NCI-H2029 (cell line): ENCODE measurements at regions not wholly inside any gene's neighbourhood (a gene's known extent, or its start where the extent isn't known, plus 50 kb on each side); places are given as distances from the start of the nearest gene placed in this dataset.

Source experiments
- DNase-seq: peaks from one replicate; lab custom pipeline; 2025; lab: John Stamatoyannopoulos, UW

DNA sequence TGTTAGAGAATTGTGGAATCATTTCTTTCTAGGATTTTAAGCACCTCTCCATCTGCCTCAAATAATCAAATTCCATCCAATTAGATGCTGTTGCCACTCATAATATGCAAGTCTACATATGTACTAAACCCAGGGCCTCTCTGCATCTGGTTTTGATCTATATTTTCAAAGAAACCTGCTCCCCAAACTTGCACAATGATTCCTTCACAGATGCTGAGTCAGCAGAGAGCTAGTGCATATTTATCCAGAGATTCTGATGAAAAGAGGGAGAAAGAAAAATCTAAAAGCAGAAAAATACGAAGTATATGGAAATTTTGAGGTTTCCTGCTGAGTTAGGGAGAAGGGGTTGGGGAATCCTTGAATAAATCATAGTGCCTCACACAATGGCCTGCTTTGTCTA, 235.1 kb upstream of the RBFOX1 start:
- no peak for DNase-seq

DNA sequence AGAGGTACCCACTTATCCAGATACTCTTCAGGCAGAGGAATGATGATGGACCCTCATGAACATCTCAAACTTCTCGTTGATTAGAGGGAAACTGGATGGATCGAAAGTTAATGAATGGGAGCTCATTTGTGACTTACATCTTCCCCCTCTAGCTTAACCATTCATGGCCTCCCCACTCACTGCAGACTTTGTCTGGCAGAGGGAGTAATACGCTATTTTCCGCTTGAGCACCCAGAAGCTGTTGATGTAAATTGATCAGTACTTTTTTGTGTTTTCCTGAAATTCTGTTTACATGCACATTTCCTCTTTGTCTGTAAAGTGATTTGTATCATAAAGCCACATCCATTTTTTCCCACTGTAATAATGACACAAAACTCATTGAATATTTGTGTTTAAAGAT, 239.1 kb upstream of the RBFOX1 start:
- no peak for DNase-seq

DNA sequence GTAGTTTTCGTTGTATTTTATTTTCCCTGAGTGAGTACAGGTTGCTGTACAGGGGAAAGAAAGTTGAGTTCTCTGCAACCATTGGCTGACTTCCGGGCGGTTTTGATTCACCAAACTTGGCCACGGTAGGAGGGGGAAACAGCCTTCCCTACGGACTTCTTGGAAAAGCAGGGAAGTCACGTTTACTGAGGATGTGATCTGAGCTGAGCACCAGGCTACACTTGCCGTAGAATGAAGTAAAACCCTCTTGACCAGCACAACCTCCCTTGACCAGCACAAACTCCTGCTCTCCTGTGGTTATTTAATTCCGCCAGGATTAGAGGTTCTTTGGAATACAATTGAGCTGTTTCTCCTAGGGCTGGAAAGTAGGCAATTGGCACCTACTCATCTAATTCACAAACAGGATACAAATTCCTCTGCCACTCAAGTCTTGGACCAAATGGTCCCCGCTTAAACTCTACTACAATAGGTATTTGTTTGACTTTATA, 242.0 kb upstream of the RBFOX1 start:
- DNase-seq, result no peak

DNA sequence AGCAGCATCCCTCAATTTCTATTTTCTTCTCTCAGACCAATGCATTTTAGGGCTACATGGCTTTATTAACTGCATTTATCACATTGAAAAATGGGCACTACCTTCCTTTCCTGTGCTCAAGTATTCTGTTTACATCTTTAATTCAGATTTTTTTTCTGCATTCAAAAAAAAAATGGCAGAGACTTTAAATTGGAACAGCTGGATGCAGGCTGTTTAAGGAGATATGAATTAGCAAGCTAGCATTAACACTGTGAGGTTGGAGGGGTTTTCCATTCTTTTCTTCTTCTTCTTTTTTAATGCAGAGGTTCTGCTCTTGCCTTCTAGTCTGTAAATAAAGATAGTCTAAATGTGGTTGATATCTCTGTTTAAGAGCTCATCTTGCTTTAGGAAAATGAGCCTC, 242.9 kb upstream of the RBFOX1 start:
- no peak for DNase-seq

DNA sequence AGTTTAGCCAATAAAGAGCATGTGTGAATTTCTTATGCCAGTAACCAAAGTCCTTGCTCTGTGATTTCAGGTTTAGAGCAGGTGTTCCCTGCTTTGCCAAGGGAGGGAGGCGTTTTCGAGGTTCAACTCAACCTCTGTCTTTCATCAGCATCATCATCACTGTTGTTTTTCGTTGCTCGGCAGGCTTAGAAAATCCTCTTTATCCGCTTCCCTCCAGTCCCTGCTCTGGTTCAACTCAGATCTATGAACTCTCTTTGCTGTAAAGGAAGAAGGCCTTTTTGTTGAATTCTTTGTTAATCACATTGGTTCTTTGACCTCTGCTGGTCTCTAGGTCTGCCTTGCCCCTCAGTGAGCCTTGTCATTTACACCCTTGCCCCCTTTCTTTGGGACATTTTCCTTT, 243.9 kb upstream of the RBFOX1 start:
- DNase-seq, result no peak

DNA sequence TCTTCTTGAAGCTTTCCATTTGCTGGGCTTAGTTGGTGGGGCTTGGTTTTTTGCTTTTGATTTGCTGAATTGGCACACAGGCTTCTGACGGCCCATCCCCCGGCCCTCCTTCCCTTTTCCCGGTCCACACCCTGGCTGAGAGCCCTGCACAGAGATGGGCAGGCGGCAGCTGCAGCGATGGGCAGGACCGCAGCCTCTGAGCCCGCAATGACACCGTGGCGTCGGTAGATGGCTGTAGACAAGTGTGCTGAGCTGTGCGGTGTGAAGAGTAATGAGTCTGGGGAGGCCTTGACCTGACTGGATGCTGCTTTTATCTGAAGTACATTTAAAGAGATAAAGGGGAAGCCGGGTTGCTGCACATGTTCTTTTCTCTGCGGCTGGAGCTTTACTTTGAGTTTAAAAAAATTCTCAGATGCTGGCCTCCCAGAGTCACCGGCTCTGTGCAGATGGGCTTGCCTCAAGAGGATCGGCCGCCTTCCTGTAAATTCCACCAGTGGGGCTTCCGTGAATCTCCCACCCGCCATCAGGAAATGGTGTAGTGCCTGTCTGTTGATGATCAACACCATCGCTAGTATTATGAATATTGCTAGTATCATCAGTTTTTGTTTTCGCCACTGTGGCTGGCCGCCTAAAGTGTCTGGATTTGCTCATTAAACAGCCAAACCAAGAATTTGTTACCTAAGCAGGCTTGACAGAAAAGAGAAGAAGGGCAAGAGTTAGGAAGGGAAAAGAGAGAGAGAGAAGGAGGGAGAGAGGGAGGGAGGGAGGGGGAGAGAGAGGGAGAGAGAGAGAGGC, 245.6 kb upstream of the RBFOX1 start:
- DNase-seq, result peak; percentile 26

DNA sequence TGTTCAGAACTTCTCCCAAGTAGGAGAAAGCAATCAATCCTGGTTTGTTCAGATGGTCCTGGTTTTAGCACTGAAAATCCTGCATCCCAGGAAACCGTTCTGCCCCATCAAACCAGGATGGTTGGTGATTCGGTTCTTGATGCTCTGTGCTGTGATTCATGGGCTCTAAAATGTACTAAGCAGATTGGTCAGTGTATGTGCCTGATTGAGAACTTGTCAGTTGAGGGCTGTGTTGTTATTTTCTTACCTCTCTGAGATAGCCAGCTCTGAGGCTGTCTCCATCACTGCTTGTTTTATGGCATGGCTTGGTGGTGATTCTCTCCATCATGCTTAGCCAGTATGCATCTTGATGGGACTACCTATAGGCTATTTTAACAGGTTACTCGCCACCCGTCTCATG, 246.9 kb upstream of the RBFOX1 start:
- DNase-seq, result no peak

DNA sequence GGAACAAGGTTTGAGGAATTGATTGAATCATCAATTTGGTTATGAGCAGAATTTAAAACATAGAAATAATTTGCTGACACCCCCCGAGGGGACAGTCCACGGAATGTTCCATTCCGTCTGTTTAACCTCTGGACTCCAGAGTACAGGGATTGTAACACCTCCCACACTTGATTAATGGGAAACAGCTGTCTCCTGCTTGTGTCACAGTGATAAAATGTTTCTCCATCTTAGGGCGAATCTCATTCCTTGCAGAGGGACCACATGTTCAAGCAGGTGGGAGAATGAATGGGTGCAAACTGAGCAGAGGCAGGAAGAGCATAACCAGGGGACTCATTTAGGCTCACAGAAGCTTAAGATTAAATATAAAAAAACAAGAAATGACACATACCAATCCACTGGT, 249.5 kb upstream of the RBFOX1 start:
- DNase-seq, result no peak

DNA sequence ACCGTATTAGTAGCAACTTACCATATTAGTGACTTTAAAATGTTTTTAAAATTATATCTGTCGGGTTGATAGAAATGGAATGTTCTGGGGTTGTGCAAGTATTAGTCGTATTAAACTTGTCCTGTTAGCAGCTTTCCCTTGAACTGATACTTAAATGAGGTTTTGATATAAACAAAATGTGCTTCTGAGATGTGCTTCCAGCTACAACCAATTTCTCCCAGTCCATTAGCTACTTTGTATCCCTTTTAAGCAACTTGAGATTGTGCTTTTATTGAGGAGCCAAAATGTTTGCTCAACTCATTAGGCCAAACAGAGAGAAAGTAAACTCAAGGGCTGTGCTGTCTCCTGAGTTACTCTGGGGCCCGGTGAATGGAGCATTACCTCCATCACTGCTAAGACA, 255.0 kb upstream of the RBFOX1 start:
- DNase-seq, result no peak

DNA sequence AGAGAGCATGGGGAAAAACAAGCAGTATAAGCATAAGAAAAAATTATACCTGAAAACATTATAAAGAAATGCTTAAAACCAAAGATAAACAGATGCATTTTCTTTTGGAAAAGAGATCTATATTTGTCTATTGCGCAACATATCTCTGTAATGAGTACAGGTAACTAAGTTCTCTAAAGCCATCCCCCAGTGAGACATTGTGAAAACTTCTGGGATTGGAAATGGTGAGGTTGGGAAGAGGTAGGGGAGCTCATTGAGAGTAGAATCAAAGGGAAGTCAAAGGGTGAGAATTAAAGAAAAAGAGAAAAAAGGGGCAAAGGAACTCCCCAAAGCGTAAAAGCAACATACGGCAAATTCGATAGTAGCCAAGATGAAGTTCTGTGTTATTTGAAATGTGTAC, 257.9 kb upstream of the RBFOX1 start:
- DNase-seq, result no peak

DNA sequence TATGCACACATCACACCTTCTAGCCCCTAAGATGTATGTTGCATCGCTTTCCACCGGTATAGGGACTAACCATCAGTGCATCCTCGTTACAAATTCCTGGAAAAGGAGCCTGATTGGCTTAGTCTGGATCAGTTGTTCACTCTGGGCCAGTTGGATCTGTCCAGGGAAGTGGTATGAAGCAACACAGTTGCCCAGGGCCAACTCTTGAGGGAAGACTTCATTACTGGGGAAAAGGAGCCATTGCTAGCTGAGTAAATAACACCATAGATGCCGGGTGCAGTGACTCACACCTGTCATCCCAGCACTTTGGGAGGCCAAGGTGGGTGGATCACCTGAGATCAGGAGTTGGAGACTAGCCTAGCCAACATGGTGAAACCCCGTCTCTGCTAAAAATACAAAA, 275.2 kb upstream of the RBFOX1 start:
- DNase-seq, result no peak

DNA sequence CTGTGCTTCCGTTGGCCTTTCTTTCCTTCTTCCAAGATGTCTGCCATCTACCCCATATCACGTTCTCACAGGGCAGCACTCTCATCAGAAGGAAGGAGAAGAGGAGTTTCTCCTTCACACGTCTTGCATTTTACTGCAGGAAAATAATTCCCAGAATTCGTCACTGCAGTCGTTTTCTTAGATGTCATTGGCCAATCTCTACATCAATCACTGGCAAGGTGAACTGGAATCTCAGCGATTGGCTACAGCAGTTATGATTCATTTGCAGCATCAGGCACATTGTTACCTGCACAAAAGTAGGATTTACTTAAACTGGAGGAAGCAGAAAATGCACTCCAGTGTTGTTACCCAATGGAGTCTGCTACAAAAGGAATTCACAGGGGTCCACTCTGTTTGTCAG, 277.2 kb upstream of the RBFOX1 start:
- DNase-seq, result no peak

DNA sequence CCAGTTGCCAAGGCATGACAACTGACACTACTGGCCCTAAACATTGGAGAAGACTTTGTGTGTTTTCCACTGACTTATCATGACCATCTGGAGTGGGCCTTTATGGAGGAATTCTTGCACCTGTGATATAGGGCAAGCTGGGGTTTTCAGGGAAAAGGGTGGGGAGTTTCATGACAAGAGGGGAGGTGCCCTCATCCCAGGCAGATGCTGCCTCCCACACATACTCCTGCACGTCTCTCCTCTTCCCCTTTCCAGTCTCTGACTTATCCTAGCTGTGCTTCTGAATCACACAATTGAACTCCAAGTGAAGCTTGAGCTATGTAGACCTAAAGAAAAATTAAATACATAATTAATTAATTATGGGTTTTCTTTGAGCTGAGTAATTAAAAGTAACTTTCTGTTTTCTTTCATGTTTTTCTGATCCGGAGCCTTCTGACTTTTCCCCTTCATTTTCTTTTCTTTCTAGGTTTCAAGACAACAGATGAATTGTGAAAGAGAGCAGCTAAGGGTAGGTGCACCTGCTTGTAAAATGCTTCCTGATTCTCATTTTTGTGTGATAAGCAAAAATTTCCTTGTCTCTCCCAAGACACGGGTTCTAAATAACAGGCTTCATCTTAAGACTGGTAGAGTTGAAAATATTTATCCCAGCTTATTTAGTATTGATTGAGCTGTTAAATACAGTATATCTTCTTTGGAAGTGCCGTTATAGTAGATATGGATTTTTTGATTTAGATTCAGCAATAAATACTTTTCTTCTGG, 280.9 kb upstream of the RBFOX1 start:
- DNase-seq, result no peak

DNA sequence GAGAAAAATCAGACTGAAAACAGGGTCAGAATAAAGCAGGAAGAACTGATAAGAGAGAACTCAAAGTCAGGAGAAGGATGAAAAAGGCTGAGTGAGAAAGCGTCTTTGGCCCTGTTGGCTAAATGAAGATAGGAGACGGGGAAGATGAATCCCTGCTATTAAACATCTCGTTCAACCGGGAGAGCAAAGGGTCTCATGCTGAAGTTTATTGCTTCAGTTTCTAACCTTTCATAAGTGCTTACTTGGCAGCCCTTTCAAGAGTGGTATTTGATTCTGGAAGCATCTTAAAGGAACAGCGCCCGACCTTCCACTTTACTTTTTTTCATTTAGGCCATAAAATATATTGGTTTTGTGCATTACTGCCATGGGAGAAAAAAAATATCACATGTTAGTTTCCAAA, 288.3 kb upstream of the RBFOX1 start:
- no peak for DNase-seq

DNA sequence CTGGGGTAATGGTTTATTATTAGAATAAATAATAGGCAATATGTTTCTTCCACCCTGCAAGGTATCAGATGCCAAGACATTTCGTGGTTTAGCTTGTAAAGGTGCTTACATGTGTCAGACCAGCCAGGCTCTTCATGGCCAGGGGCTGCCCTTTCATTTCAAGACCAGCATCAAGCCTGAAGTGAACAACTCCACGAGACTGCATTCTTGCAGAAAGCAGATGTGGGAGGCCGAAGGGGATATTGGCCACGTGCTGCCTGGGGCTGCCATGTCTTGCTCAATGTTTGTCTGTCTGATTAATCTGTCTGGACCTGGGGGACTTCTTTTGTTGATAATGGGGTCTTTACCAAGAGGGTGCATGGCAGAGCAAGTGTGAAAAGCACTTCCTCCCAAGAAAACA, 294.2 kb upstream of the RBFOX1 start:
- no peak for DNase-seq

DNA sequence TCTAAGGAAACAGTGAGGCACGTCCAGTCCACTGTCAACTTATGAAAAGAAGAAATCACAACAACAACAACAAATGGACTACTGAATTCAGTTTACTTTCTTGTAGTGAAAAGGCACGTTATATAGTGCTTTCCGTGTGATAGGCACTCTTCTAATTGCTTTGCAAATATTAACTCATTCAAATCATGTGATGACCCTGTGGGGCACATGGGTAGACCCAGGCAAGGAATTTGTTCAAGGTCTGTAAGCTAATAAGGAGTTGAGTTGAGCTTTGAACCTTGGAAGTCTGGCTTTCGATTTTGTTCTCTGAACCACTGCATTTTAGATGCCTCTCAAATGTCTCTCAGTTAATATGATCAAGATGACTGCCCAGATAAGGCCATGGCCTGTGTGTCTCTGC, 295.1 kb upstream of the RBFOX1 start:
- DNase-seq, result no peak

DNA sequence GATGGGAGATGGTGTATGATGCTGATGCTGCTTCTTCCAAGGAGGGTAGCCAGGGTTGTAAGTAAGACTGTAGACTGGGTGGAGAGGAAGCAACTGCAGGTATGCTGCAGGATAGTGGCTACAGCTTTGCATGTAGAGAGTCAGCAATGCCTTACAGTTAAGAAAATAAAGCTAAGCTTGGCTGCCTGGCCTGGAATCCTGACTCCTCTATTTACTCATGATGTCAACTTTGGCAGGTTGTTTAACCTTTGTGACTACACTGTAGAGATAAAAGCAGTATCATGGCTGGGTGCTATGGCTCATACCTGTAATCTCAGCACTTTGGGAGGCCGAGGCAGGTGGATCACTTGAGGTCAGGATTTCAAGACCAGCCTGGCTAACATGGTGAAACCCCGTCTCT, 301.6 kb upstream of the RBFOX1 start:
- DNase-seq, result no peak

DNA sequence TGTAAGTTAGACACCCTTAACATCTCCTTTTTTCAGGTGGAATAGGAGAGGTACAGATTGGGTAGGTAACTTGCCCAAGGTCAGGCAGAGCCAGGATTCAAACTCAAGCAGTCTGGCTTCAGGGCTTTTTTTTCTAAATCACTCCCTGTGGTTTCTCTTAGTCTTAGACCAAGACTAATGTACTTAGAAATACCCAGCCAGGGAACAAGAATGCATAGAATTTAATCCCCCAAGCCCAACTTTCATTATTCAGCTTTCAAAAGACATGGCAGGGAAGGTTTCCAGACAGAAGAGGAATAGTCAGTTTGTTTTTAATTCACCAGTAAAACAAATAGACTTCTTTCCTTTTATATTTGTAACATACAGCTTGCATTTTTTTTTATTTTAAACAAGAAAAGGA, 305.2 kb upstream of the RBFOX1 start:
- DNase-seq, result no peak

DNA sequence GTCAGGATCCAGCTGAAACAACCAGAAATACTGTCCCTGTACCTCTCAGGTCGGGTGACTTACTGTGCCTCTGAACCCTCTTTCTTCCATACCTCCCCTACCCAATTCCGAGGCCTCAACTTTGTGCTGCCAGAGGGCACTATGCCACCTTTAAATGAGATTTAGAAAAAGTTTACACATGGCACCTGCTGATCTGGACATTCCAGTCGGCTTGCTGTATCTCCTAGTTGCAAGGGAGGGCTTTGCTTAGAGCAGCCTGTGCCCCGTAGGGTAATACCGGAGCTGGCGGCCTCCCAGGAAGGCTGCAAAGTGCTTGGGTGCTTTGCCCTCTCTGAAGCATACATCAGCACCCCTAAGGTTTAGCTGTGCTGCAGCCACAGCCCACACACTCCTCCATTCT, 306.0 kb upstream of the RBFOX1 start:
- no peak for DNase-seq

DNA sequence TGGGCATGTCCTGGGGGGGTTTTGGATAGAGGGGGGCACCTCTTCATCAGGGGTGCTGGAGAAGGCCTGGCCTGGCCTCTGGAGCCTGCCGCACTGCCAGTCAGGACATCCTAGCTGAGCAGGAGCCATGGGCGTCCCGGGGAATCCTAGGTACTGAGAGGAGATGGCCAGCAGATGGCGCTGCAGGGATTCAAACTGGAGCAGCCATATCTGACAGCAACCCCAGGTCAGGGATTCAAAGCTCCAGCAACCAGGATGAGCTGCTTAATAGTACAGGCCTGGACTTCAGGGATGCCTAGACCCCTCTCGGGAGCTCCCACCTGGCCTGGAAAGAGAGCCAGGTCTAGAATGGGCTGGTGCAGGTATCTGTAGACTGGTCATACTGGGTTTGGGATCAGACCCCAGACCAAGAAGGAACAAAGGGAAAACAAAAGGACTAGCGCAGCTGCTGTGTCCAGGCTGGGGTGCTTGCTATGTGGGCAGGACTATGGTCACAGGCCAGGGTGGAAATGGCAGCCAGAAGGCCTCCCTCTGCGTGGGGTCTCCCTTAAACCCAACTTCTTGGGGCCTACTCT, 306.9 kb upstream of the RBFOX1 start:
- peak; percentile 4 for DNase-seq

DNA sequence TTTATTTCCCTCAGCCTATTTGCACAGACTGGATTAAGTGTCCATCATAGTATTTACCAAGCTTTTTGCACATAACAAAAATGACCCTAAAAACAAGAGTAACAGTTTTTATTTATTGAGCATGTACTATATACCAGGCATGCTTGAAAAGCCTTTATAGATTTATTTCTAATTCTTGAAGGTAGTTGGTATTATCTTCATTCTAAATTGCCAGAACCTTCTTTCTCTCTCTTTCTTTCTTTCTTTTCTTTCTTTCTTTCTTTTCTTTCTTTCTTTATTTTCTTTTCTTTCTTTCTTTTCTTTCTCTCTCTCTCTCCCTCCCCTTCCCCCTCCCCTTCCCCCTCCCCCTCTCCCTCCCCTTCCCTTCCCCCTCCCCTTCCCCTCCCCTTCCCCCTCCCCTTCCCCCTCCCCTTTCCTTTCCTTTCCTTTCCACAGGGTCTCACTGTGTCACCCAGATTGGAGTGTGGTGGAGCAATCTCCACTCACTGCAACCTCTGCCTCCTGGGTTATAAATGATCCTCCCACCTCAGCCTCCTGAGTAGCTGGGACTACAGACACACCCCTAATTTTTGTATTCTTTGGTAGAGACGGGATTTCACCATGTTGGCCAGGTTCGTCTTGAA, 310.9 kb upstream of the RBFOX1 start:
- DNase-seq, result no peak

DNA sequence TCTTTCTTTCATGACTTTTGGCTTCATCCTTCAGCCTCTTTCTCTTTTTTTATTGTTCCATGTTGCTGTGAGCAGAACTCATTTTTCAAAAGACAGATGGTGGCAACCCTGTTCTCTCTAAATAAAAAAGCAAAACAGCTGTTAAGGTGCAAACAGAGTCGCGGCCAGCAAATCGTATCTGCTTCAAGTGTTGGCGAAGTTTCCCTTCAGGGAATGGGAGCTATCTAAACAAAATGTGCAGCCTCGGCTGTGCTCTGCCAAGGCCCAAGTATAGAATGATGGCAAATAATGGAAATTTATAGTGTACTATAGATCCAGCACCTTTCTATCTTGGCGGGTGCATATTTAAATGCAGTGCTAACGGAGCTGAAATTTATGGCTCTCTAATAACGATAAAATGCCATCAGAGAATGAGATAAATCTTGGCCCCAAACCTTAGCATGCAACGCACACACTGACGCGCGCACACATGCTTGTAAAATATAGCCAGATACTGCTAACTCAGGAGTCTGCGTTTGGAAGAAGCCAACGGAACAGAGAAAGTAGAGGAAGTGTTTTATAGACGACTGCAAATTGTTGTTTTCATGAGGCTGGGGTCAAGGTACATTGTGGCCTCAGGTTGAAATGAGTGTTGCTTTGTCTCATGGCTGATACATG, 315.5 kb upstream of the RBFOX1 start:
- DNase-seq, result no peak
